GM21447 (cell line): ENCODE measurements at regions not wholly inside any gene's neighbourhood (a gene's known extent, or its start where the extent isn't known, plus 50 kb on each side); places are given as distances from the start of the nearest gene placed in this dataset.
"Not testable (repeated sequence)": the region's sequence is repeated elsewhere in the genome, so short reads cannot be mapped to it uniquely, and the experiment has no call there.

Experiments
- ATAC-seq: cut with Tn5 transposase; IDR thresholded peaks from one replicate; pipeline ENCODE4 v1.9.1; 2021; ENCODE audit not compliant: unreplicated experiment

DNA sequence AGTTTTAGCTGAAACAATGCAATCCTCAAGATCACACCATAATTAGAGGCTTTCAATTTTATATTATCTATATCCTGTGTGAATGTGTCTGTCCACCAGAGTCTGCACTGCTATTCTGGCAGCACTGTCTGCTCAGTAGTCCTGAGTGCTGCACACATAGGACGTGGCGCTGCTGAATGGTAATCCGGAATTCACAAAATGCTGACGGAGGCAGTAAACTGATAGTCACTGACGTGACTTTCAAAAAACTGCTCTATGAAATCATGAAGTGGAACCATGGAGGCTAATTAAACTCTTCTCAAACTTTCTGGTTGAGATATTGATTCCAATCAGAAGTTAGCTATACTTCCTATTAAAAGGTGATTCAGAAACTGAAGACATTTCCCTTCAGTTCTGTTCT, 190.8 kb upstream of the NOX3 start:
- ATAC-seq = no peak

DNA sequence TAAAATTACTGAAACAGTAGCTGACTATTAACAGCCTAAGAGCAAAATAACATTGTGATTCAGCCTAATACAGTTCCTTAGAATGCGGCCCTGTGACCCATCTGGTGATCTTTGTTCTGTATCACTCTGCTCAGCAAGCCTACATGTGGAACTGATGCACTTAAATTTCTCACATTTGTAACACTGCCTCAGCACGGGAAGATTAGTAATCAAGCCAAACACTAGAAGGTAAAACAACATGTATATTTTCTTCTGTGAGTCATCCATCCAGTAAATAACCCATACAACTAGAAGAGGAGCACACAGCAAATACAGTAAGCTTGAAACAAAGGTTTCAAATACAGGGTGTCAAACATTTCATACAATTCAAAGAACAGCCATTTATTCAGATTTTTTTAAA, 189.7 kb upstream of the NOX3 start:
- no peak for ATAC-seq

DNA sequence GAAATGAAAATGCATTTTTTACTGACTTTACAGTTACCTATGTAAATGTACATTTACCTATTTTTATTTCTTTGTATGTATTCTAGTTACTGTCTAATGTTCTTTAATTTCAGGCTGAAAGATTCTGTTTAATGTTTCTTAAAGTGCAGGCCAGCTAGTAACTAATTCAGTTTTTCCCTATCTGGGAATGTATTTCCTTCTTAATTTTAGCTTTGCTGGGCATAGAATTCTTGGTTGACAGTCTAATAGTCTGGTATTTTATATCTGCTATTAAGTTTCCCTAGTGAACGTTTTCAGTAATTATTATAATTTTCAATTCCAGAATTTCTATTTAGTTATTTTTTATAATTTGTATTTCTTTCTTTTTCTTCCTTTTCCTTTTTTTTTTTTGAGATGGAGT, 186.0 kb upstream of the NOX3 start:
- no peak for ATAC-seq

DNA sequence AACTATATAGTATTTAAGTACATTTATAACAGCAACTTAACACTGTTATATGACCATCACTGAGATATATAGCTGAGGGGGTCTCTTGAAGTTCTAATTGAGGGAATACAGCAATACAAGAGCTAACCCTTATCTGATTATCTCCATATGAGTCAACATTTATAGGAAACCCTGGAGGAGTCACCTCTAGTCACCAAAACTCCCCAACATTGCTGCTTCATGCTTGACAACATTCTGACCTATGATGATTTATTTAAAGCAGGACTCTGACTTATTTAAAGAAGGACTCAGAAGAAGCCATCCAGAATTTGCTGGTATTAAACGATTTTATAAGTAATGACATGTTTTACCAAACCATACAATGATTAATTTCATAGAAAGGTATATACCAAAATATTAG, 182.6 kb upstream of the NOX3 start:
- ATAC-seq = no peak

DNA sequence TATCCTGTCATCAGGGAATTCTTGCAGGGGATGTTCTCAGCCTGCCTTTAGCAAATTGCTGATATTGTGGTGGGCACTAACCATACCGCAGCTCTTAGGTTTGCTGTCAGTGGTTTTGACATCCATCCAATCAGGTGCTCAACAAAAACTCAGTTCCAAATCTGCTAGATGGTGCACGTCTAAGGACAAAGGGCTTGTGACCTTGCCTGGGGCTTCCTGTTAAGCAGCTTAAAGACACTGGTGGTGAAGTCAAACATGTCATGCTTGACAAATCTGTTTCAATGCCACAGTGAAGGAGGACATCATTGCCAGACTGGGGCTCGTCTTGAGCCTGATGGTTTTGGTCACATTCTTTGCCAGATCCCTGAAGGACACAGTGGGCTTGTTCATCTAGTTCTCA, 179.8 kb upstream of the NOX3 start:
- ATAC-seq = no peak

DNA sequence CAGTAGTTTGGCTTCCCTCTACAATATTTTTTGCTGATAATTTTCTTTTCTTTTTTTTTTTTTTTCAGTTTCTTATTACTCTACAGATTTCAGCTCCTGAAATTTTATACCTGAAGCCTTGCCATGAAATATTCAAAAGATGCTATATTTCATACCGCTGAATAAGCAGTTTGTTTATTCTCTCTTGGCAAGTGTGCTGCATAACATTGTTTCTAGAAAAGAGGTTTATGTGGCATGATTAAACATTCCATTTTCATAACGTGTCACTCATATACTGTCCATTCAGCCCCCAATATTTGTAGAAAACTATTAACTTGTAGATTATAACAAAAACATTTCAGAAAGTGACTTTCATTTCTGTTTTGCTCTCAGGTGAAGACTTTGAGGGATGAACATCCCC, 174.4 kb upstream of the NOX3 start:
- no peak for ATAC-seq

DNA sequence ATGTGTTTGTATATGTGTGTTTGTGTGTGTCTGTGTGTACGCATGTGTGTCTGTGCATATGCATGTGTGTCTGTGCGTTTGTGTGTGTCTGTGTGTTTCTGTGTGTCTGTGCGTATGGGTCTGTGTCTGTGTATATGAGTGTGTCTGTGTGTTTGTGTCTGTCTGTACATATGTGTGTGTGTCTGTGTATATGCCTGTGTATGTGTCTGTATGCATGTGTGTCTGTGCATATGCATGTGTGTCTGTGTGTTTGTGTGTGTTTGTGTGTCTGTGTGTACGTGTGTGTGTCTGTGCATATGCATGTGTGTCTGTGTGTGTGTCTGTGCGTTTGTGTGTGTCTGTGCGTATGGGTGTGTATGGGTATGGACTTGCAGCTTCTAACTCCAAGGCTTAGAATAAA, 174.0 kb upstream of the NOX3 start:
- ATAC-seq = no peak

DNA sequence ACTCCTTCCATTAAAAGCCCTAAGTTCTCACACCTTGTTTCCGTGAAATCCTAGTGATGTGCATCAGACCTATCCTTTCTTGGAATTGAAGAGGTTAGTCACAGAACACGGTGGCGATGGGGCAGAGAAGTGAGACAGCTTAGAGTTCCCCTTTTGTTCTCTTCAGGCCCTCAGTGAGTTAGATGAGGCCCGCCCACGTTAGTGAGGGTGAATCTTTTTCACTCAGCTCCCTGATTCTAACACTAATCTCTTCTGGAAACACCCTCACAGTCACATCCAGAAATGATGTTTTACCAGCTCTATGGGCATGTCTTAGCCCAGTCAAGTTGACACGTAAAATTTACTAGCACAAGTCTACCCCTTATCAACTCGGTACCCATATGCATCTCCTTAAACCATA, 172.7 kb upstream of the NOX3 start:
- ATAC-seq = peak; percentile 89

DNA sequence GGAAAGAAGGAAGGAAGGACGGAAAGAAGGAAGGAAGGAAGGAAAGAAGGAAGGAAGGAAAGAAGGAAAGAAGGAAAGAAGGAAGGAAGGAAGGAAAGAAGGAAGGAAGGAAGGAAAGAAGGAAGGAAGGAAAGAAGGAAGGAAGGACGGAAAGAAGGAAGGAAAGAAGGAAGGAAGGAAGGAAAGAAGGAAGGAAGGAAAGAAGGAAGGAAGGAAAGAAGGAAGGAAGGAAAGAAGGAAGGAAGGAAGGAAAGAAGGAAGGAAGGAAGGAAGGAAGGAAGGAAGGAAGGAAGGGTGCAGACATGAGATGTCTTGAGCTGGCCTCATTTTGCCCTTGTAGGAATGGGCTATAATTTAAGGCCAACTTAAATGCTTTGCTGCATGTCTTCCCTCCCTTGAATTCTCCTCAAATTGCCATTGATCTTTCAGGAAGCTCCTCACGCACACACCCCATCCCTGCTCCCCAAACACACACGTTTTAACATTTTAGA, 172.1 kb upstream of the NOX3 start:
- not testable (repeated sequence) for ATAC-seq

DNA sequence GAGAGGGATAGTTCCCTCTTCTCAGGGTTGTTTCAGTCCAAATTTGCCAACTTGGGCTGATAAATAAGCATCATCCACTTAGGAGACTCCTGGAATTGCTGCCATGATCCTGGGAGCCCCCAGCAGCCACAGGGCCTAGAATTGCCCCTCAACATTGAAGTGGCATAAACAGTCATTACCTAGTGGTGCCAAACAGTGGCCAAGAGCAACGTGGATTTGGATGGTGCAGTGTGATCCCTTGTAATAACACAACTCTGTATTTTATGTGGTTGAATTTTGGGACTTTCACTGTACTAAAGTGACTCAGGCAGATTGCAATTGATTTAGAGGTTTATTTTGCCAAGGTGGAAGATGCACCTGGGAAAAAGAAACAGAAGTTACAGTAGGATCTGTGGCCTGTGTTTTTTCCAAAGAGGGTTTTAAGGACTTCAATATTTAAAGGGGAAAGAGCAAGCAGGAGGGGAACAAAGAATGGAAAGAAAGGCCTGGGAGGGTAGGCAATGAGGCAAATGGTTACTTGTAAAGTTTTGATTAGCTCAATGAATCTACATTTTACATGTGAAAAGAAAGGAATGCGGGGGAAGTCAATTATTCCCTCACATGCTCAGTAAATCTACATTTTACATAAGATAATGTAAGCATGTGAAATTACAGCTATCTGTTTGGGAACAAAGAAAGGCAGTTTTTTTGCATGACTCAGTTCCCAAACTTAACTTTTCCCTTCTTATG, 168.0 kb upstream of the NOX3 start:
- ATAC-seq = no peak

DNA sequence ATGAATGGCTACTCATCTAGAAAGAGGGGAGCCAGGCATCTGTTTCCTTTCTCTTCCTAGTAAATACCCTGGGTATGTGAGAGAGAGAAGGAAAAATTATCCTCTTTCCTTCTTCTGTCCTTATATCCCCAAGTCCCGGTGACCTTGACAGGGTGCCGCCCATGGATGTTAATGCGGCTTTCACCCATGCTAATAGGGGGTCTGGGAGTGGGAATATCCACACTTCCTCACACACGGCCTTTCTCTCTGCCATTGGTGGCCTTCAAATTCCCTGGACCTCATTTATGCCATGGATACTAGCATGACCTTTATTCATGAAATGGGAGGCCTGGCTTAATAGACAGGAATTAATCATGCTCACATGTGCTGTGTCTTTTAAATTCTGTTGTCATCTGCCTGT, 159.0 kb upstream of the NOX3 start:
- ATAC-seq = no peak

DNA sequence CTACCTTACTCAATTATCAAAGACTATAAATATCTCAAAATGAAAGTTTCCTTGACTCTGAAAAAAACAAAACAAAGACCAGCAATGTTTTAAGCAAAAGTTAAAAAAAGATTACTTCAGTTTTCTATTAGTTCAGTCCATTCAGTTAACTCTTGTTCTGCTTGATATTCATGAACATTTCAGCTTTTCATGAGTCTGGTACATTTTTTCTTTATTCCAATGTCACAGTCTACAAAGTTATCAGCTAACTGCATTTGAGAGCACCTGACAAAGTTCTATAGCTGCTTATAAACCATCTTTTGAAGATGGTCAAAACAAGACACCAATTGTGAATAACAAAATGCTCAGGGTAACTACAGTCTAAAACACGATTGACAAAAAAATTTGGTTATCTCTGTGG, 156.1 kb upstream of the NOX3 start:
- no peak for ATAC-seq

DNA sequence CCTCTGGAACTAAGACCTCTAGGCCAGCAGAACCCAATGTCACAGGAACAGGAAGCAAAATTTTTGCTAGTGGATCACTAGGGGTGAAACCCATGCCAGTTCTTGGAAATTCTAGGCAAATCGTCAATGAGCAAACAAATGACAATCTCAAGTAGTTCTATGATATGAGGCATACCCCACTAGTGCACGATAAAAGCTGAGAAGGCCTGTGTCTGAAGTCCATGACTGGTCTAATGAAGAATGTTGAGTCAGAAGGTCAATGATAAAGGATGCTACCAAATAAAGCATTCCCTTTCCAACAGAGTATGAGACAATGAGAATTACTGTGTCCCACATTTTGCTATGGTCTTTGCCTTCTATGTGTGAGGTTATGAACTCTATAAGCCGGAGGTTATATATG, 149.4 kb upstream of the NOX3 start:
- ATAC-seq = no peak

DNA sequence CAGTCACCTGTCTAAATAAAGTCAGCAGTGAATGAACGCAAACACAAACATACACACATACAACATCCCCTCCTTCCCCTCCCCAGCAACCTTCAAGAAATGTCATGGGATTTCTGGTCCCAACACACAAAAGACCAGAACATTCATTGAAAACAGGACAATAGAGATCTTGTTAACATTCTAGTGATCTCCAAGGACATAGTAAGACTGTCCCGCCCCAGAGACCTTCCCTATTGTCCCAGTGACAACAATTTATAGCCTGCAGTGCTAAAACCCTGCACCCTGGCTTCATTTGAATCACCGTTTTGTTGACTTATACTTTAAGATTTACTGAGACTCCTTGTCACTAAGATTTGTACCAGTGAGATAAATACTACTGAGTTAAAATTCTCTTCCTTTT, 143.9 kb upstream of the NOX3 start:
- no peak for ATAC-seq

DNA sequence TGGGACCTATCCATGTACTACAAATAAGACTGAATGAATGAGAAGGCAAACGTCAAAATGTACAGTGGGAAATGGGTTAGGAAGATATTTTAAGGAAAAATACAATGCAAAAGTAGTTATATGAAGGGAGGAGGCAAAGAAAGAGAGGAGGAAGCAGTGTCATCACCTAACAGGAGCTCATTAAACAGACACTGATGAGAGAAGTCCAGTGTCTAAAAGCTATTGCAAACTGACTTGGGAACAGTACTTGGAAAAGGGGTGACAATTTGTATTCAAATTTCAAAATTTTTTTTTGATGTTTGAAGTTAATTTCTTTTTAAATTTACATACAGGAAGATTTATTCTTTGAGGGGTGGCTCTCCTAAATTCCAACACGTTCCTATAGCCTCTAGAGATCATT, 143.5 kb upstream of the NOX3 start:
- no peak for ATAC-seq

DNA sequence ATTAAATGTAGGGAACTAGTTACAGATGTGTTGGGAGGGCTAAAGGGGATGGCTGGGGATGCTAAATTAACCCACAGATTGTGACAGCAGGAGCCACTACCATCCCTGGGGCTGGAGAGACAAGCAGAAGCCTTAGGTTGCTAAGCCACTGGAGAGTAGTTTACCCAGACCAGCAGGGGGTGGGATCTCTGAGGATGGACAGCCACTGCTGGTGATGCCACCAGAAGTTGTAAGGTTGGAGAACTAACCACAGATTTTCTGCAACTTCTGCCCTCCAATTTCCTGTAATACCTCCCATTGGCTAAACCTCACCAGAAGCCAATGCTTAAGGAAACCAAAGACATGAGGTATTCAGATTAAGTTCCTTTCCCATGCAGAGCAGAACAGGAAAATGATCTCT, 139.6 kb upstream of the NOX3 start:
- ATAC-seq = no peak

DNA sequence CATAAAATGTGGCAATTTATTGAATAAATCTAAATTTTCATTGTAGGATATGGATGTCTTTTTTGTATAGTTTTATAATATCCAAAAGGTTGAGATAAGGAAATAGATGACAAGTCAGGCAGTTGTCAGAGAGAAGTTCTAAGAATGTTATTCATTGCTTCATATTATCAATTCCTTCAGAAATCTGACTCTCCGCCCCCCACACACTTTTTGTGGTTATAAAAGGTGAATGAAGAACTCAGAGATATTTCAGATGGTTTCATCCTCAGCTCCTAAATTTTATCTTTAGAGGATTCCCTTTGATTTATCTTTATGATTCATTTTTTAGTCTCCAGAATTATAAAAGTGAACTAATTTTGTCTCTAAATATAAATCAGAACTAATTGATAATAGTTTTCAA, 136.1 kb upstream of the NOX3 start:
- ATAC-seq = no peak

DNA sequence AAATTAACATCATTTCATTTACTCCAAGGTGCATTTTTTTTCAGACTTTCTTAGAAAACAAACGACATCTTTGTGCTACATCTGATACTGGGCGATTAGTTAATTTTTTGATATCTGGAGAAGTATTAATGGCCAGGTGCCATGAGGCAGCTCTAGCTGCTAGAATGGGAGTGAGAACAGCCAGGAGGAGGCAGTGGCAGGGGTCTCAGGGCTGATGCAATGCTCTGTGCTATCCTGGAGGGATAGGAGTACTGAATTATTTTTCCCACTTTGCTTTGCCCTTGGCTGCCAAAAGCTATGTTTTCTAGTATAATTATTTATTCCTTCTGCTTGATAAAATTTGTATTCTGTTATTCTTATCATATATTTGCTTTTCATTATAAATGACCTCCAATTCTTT, 133.6 kb upstream of the NOX3 start:
- ATAC-seq = no peak

DNA sequence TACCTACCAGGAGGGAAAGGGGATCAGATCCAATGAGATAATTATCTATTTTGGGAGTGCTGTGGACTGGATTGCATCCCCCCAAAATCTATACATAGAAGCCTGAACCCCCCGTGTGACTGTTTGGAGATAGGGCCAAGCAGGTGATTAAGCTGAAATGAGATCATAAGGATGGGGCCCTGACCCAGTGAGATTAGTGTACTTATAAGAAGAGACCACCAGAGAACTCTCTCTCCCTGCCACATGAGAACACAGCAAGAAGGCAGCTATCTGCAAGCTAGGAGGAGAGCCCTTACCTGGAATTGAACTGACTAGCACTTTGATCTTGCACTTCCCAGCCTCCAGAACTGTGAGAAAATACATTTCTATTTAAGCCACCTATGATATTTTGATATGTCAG, 132.2 kb upstream of the NOX3 start:
- no peak for ATAC-seq

DNA sequence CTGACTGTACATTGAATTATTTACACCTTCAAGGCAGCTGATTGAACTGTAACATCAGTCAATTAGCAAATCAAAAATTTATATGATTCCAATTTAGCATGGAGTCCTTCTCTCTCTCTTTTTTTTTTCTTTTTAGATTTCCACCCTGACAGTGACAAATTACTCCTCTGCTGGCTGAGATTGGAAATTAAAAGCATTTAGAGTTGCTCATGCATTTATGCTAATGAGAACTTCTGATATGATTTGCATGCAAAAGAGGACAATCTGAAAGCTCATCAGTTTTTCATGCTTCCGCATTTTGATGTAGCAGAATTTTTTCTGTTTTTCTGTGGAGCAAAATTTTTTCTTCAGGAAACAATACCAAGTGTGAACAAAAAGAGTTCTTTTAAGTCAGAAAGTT, 130.5 kb upstream of the NOX3 start:
- no peak for ATAC-seq

DNA sequence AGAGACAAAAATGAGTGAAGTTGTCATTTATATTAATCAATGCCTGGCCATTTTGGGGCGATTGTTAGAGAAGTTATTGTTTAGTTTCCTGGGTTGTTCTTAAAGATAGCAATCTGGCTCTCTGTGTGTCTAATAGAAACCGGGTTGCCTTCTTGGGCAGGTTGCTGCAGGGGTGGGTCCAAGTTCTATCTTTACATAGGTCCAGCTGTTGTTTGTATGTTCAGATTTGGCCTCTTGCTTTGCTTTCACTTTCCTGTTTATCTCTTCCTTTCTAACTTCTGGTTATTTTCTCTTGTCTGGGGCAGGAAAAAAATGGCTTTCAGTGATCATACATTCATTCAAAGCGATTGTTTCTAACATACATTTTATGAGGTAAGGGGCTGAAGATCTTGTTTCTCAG, 128.4 kb upstream of the NOX3 start:
- ATAC-seq = no peak

DNA sequence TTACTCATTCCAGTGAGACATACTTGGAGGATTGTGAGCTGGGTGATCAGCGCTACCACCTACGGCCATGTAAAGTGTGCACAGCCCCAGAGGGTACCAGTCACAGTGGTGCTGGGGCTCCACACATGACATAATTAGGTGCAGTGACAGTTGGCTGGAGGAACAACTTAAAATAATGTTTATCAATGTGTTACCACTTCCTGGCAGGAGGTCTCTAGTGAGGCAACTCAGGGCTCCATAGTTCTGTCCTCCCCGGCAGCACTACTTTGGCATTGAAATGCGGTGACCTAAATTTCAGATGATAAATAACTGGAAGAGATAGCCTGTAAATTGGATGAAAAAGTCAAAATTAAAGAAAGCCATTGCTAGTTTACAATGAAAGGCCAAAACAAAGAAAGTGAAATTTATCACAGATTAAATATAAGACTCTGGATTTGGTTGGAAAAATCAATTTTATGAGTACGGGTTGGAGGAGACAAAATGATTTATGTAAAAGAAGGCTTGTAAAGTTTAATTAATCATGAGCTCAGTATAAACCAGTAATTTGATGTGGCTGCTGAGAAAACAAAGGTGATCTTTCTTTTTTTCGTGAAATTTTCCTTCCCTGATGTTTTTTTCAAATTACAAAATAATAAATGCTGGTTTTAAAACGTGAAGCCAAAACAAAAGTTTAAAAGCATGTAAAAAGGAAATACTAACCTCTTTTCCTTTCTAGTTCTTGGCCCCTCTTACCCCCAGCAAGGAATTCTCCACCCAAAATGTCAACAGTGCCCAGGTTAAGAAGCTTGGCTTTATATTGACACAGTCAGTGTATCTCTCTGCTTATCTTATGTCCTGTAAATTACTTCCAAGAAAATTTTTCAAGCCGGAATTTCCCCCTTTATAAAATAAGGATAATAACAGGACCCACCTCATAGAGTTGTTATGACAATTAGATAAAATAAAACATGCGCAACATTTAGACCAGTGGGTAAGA, 126.7 kb upstream of the NOX3 start:
- ATAC-seq = no peak
